ENCODE measurements at regions not wholly inside any gene's neighbourhood (a gene's known extent, or its start where the extent isn't known, plus 50 kb on each side); places are given as distances from the start of the nearest gene placed in this dataset.
A peak's percentile ranks its signal among the peaks of the same experiment; 100 is the strongest.

GRCh38 chr2:209102319-209102718 lies 321.5 kb upstream of the MAP2 start:
- no peak for TF ChIP-seq CTCF (IDR thresholded peaks at IDR 0.05; ENCODE audit: low read depth, low read length, missing control alignments)
- H3K4me3 ChIP-seq (ENCODE audit: low read depth, low read length) = no peak overlapping the region
- no peak for DNase-seq (ENCODE audit: low read depth)

DNA sequence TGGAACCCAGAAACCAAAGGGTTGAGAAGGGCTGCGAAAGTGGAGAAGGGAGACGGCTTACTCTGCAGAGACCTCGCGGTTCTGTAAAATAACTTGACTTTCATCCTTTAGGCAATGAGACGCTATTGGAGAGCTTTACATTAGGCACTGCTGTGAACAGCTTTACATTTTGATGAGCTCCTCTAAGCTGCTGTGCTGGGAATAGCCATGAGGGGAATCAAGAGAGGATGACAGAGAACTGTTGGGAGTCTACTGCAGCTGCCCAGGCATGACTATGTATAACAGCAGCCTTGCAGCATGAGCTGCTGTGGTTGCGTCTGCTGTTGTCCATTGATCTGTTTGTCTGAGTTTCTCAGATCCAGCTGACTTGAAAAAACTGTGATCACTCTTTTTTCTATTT lies 310.8 kb upstream of the MAP2 start:
- H3K4me3 ChIP-seq (ENCODE audit: low read depth, low read length) = no peak overlapping the region
- DNase-seq (ENCODE audit: low read depth) = no peak
- no peak for TF ChIP-seq CTCF (IDR thresholded peaks at IDR 0.05; ENCODE audit: low read depth, low read length, missing control alignments)

GRCh38 chr2:209114588-209115240 lies 309.1 kb upstream of the MAP2 start:
- no peak overlapping the region for H3K4me3 ChIP-seq (ENCODE audit: low read depth, low read length)
- no peak for DNase-seq (ENCODE audit: low read depth)
- TF ChIP-seq CTCF (IDR thresholded peaks at IDR 0.05; ENCODE audit: low read depth, low read length, missing control alignments) = no peak

DNA sequence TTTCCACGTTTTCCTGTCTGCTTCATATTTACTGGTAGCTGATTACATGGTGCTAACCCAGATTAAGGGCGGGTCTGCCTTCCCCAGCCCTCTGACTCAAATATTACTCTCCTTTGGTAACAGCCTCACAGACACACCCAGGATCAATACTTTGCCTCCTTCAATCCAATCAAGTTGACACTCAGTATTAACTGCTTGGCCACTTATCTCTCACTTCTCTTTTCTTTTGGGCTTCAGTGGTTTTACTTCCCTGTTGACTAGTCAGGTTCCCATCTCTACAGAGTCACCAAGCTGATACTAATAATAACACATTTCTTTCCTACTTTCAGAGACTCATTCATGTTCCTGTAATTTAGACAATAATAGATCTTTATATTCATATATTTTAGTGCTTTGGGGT lies 302.2 kb upstream of the MAP2 start:
- TF ChIP-seq CTCF (IDR thresholded peaks at IDR 0.05; ENCODE audit: low read depth, low read length, missing control alignments) = no peak
- no peak overlapping the region for H3K4me3 ChIP-seq (ENCODE audit: low read depth, low read length)
- DNase-seq (ENCODE audit: low read depth) = peak; percentile 16

GRCh38 chr2:209125291-209125690 lies 298.6 kb upstream of the MAP2 start:
- no peak overlapping the region for H3K4me3 ChIP-seq (ENCODE audit: low read depth, low read length)
- no peak for DNase-seq (ENCODE audit: low read depth)
- TF ChIP-seq CTCF (IDR thresholded peaks at IDR 0.05; ENCODE audit: low read depth, low read length, missing control alignments) = no peak

GRCh38 chr2:209138079-209138478 lies 285.8 kb upstream of the MAP2 start:
- H3K4me3 ChIP-seq (ENCODE audit: low read depth, low read length) = no peak overlapping the region
- no peak for TF ChIP-seq CTCF (IDR thresholded peaks at IDR 0.05; ENCODE audit: low read depth, low read length, missing control alignments)
- DNase-seq (ENCODE audit: low read depth) = no peak

DNA sequence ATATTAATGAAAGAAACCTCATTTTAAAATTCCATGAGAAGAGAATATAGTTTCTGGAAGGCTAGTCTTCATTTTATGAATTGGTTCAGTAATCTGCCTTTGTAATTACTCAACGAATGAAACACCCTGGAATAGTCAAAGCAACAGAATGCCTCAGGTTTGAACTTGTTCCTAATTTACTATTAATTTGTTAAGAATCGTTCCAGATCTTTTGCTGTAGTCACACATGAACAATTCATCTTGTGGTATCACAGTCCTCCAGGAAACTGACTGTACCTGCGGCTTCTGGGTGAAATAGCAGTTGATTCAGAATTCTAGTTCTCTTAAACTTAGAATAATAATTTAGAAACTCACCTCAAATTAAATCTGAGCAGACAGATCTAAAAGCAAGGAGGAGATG lies 282.7 kb upstream of the MAP2 start:
- TF ChIP-seq CTCF (IDR thresholded peaks at IDR 0.05; ENCODE audit: low read depth, low read length, missing control alignments) = no peak
- DNase-seq (ENCODE audit: low read depth) = no peak
- H3K4me3 ChIP-seq (ENCODE audit: low read depth, low read length) = no peak overlapping the region
